IPS-18a (cell line): ENCODE measurements at regions not wholly inside any gene's neighbourhood (a gene's known extent, or its start where the extent isn't known, plus 50 kb on each side); places are given as distances from the start of the nearest gene placed in this dataset.
"Not testable (repeated sequence)": the region's sequence is repeated elsewhere in the genome, so short reads cannot be mapped to it uniquely, and the experiment has no call there.

Source experiments
- H3K27ac ChIP-seq: one replicate; pipeline ENCODE4 v1.5.1; 2013; ENCODE audit warnings: low read length
- H3K27me3 ChIP-seq: one replicate; pipeline ENCODE4 v1.6.1; 2013; ENCODE audit warnings: mild to moderate bottlenecking, low read length; ENCODE audit not compliant: control insufficient read depth, insufficient read depth
- H3K36me3 ChIP-seq: one replicate; pipeline ENCODE4 v1.6.1; 2013; ENCODE audit warnings: low read depth, low read length; ENCODE audit not compliant: control insufficient read depth
- H3K4me1 ChIP-seq: one replicate; pipeline ENCODE4 v1.6.1; 2013; ENCODE audit warnings: low read depth, low read length; ENCODE audit not compliant: control insufficient read depth
- H3K4me3 ChIP-seq: one replicate; pipeline ENCODE4 v1.5.1; 2013; ENCODE audit warnings: low read length
- H3K9ac ChIP-seq: one replicate; pipeline ENCODE4 v1.6.1; 2013; ENCODE audit warnings: mild to moderate bottlenecking, low read length, moderate library complexity
- H3K9me3 ChIP-seq: one replicate; pipeline ENCODE4 v1.6.1; 2013; ENCODE audit warnings: low read depth, low read length; ENCODE audit not compliant: control insufficient read depth

- no peak overlapping the region for H3K27ac ChIP-seq
- no peaks in the 10 kb centered on the region for H3K4me1 ChIP-seq
- H3K4me3 ChIP-seq, result no peak overlapping the region
- no peaks in the 10 kb centered on the region for H3K36me3 ChIP-seq
- H3K9me3 ChIP-seq, result peaks cover 43% of the 10 kb centered on the region
- no peaks in the 10 kb centered on the region for H3K27me3 ChIP-seq
- H3K9ac ChIP-seq, result no peak overlapping the region
Measured at GRCh38 chrX:20712811-20713210, 446.1 kb upstream of the RPS6KA3 start.

- no peaks in the 10 kb centered on the region for H3K36me3 ChIP-seq
- H3K4me1 ChIP-seq, result no peaks in the 10 kb centered on the region
- H3K27ac ChIP-seq, result no peak overlapping the region
- H3K9ac ChIP-seq, result no peak overlapping the region
- H3K27me3 ChIP-seq, result no peaks in the 10 kb centered on the region
- H3K9me3 ChIP-seq, result peaks cover 36% of the 10 kb centered on the region
- H3K4me3 ChIP-seq, result no peak overlapping the region
Measured at GRCh38 chrX:20711366-20711765, 444.7 kb upstream of the RPS6KA3 start.

GRCh38 chrX:20693078-20693477 is 426.4 kb upstream of the RPS6KA3 start:
- Histone ChIP-seq H3K4me1 (no peaks in the 10 kb centered on the region), H3K9me3 (peaks cover 2% of the 10 kb centered on the region), H3K9ac (no peak overlapping the region), H3K27me3 (no peaks in the 10 kb centered on the region), H3K27ac (no peak overlapping the region), H3K36me3 (no peaks in the 10 kb centered on the region), H3K4me3 (no peak overlapping the region)

GRCh38 chrX:20686256-20686655 is 419.5 kb upstream of the RPS6KA3 start:
- no peaks in the 10 kb centered on the region for H3K36me3 ChIP-seq
- no peak overlapping the region for H3K4me3 ChIP-seq
- no peaks in the 10 kb centered on the region for H3K4me1 ChIP-seq
- no peaks in the 10 kb centered on the region for H3K27me3 ChIP-seq
- peaks cover 26% of the 10 kb centered on the region for H3K9me3 ChIP-seq
- no peak overlapping the region for H3K9ac ChIP-seq
- no peak overlapping the region for H3K27ac ChIP-seq

GRCh38 chrX:20685652-20686051 is 418.9 kb upstream of the RPS6KA3 start:
- Histone ChIP-seq H3K27me3 (no peaks in the 10 kb centered on the region), H3K9ac (no peak overlapping the region), H3K4me1 (no peaks in the 10 kb centered on the region), H3K4me3 (no peak overlapping the region), H3K27ac (no peak overlapping the region), H3K36me3 (no peaks in the 10 kb centered on the region), H3K9me3 (peaks cover 26% of the 10 kb centered on the region)

- Histone ChIP-seq H3K27me3 (no peaks in the 10 kb centered on the region), H3K27ac (no peak overlapping the region), H3K4me3 (no peak overlapping the region), H3K36me3 (no peaks in the 10 kb centered on the region), H3K4me1 (no peaks in the 10 kb centered on the region), H3K9ac (no peak overlapping the region), H3K9me3 (peaks cover 24% of the 10 kb centered on the region)
Measured at GRCh38 chrX:20681683-20682082, 415.0 kb upstream of the RPS6KA3 start.

- no peak overlapping the region for H3K9ac ChIP-seq
- H3K27me3 ChIP-seq, result no peaks in the 10 kb centered on the region
- no peak overlapping the region for H3K4me3 ChIP-seq
- peaks cover 24% of the 10 kb centered on the region for H3K9me3 ChIP-seq
- no peaks in the 10 kb centered on the region for H3K4me1 ChIP-seq
- no peaks in the 10 kb centered on the region for H3K36me3 ChIP-seq
- no peak overlapping the region for H3K27ac ChIP-seq
Measured at GRCh38 chrX:20680998-20681397, 414.3 kb upstream of the RPS6KA3 start.

- Histone ChIP-seq H3K27me3 (no peaks in the 10 kb centered on the region), H3K36me3 (no peaks in the 10 kb centered on the region), H3K4me1 (no peaks in the 10 kb centered on the region), H3K9ac (no peak overlapping the region), H3K9me3 (peaks cover 11% of the 10 kb centered on the region), H3K4me3 (no peak overlapping the region), H3K27ac (no peak overlapping the region)
Measured at GRCh38 chrX:20672476-20672875, 405.8 kb upstream of the RPS6KA3 start.

- not testable (repeated sequence) for H3K36me3 ChIP-seq, H3K9ac ChIP-seq, H3K27me3 ChIP-seq, H3K4me3 ChIP-seq, H3K4me1 ChIP-seq, H3K27ac ChIP-seq
- H3K9me3 ChIP-seq, result peaks cover 11% of the 10 kb centered on the region
Measured at GRCh38 chrX:20671746-20672145, 405.0 kb upstream of the RPS6KA3 start.

GRCh38 chrX:20670611-20671010 is 403.9 kb upstream of the RPS6KA3 start:
- Histone ChIP-seq H3K4me3 (no peak overlapping the region), H3K9me3 (peaks cover 11% of the 10 kb centered on the region), H3K27ac (no peak overlapping the region), H3K27me3 (no peaks in the 10 kb centered on the region), H3K4me1 (no peaks in the 10 kb centered on the region), H3K9ac (no peak overlapping the region), H3K36me3 (no peaks in the 10 kb centered on the region)

GRCh38 chrX:20668550-20668949 is 401.8 kb upstream of the RPS6KA3 start:
- Histone ChIP-seq H3K27ac (no peak overlapping the region), H3K27me3 (no peaks in the 10 kb centered on the region), H3K9me3 (peaks cover 13% of the 10 kb centered on the region), H3K36me3 (no peaks in the 10 kb centered on the region), H3K4me3 (no peak overlapping the region), H3K4me1 (peaks cover 7% of the 10 kb centered on the region), H3K9ac (no peak overlapping the region)

GRCh38 chrX:20666331-20666730 is 399.6 kb upstream of the RPS6KA3 start:
- Histone ChIP-seq H3K36me3 (no peaks in the 10 kb centered on the region), H3K4me3 (no peak overlapping the region), H3K27ac (no peak overlapping the region), H3K4me1 (peaks cover 7% of the 10 kb centered on the region), H3K9ac (no peak overlapping the region), H3K27me3 (no peaks in the 10 kb centered on the region), H3K9me3 (peaks cover 17% of the 10 kb centered on the region)
